DND-41 (cell line): ENCODE measurements at regions not wholly inside any gene's neighbourhood (a gene's known extent, or its start where the extent isn't known, plus 50 kb on each side); places are given as distances from the start of the nearest gene placed in this dataset.

Experiments used
- CTCF ChIP-seq: IDR thresholded peaks from 2 replicates; pipeline ENCODE4 v1.5.1; 2012; ENCODE audit warnings: borderline replicate concordance, low read length, moderate library complexity, mild to moderate bottlenecking; ENCODE audit not compliant: poor library complexity, severe bottlenecking; ENCODE audit errors: extremely low read depth
- EZH2 ChIP-seq: IDR thresholded peaks from 3 replicates; pipeline ENCODE4 v1.6.1; 2012; ENCODE audit warnings: borderline replicate concordance, low read depth, mild to moderate bottlenecking, moderate library complexity, low read length, inconsistent platforms; ENCODE audit not compliant: severe bottlenecking

- TF ChIP-seq CTCF (no peak), EZH2 (no peak)
Observed at GRCh38 chr2:89781962-89782361, 1090.5 kb downstream of the RPIA start.
